Endothelial cell (in vitro differentiated cells): ENCODE measurements at regions not wholly inside any gene's neighbourhood (a gene's known extent, or its start where the extent isn't known, plus 50 kb on each side); places are given as distances from the start of the nearest gene placed in this dataset.
A peak's percentile ranks its signal among the peaks of the same experiment; 100 is the strongest.

Experiments
- DNase-seq: peaks from one replicate; pipeline ENCODE4 v3.0.0; 2021; ENCODE audit warnings: low spot score
- H3K27ac Mint-ChIP-seq: one replicate; pipeline ENCODE4 v1.8.0; 2021; ENCODE audit warnings: mixed read lengths, inconsistent platforms; ENCODE audit not compliant: unreplicated experiment
- H3K27me3 Mint-ChIP-seq: one replicate; pipeline ENCODE4 v1.8.0; 2021; ENCODE audit warnings: mild to moderate bottlenecking, moderate library complexity, mixed read lengths, inconsistent platforms; ENCODE audit not compliant: unreplicated experiment
- H3K36me3 Mint-ChIP-seq: one replicate; pipeline ENCODE4 v1.8.0; 2021; ENCODE audit warnings: mild to moderate bottlenecking, low read depth, mixed read lengths, inconsistent platforms; ENCODE audit not compliant: unreplicated experiment
- H3K4me1 Mint-ChIP-seq: one replicate; pipeline ENCODE4 v1.8.0; 2021; ENCODE audit warnings: mild to moderate bottlenecking, mixed read lengths, inconsistent platforms; ENCODE audit not compliant: unreplicated experiment
- H3K4me3 Mint-ChIP-seq: one replicate; pipeline ENCODE4 v1.8.0; 2021; ENCODE audit warnings: mild to moderate bottlenecking, mixed read lengths, inconsistent platforms; ENCODE audit not compliant: unreplicated experiment
- H3K9me3 Mint-ChIP-seq: one replicate; pipeline ENCODE4 v1.8.0; 2021; ENCODE audit warnings: mixed read lengths, inconsistent platforms; ENCODE audit not compliant: unreplicated experiment
- TF ChIP-seq, protein P1 (sequence below): fragments of 200-600 bp; sonication (generic); IDR thresholded peaks from one replicate; pipeline ENCODE4 v1.5.0; 2021; ENCODE audit warnings: antibody characterized with exemption; ENCODE audit not compliant: unreplicated experiment

DNA sequence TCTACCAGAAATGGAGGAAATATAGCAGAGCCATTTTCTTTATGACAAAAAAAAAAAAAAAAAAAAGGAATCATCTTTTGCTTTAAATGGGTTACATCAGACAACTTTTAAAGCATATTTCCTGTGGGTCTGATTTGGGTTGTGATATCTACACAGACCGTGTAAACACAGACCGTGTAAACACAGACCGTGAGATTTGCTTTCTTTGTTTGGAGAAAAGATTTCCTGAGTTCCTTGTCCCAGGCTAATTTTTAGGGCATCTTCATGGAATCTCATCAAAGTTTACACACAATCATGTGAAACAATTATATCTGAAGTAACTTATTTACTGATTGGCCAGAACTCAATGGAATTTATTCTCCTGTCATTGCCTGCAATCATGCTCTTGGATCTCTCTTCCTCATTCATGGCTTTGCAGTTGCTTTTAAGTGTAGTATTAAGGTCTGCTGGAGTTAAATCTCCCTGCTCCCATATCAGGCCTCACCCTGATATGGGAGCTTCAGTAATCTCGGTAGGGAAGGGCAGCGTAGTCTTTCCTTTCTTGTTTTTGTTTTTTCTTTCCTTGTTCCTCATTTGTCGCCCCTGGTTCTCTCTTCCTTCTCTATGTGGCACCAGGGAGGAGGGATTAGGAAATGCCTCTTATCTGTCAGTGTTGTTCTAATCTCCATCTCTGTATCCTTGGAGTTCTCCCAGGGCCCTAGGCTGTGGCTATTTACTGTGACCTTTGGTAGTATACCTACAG is 248.6 kb upstream of the JADE1 start:
- H3K27ac Mint-ChIP-seq: peak overlapping the region; percentile 61
- no peak for DNase-seq
- H3K4me1 Mint-ChIP-seq: peaks cover 20% of the 10 kb centered on the region
- no peak overlapping the region for H3K4me3 Mint-ChIP-seq
- H3K9me3 Mint-ChIP-seq: no peaks in the 10 kb centered on the region
- H3K36me3 Mint-ChIP-seq: no peaks in the 10 kb centered on the region
- TF ChIP-seq, protein P1, sequence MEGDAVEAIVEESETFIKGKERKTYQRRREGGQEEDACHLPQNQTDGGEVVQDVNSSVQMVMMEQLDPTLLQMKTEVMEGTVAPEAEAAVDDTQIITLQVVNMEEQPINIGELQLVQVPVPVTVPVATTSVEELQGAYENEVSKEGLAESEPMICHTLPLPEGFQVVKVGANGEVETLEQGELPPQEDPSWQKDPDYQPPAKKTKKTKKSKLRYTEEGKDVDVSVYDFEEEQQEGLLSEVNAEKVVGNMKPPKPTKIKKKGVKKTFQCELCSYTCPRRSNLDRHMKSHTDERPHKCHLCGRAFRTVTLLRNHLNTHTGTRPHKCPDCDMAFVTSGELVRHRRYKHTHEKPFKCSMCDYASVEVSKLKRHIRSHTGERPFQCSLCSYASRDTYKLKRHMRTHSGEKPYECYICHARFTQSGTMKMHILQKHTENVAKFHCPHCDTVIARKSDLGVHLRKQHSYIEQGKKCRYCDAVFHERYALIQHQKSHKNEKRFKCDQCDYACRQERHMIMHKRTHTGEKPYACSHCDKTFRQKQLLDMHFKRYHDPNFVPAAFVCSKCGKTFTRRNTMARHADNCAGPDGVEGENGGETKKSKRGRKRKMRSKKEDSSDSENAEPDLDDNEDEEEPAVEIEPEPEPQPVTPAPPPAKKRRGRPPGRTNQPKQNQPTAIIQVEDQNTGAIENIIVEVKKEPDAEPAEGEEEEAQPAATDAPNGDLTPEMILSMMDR: no peak
- H3K27me3 Mint-ChIP-seq: no peaks in the 10 kb centered on the region

GRCh38 chr4:128558896-128559679 is 250.4 kb upstream of the JADE1 start:
- Mint-ChIP-seq H3K36me3 (no peaks in the 10 kb centered on the region), H3K27me3 (no peaks in the 10 kb centered on the region), H3K27ac (no peak overlapping the region), H3K9me3 (no peaks in the 10 kb centered on the region), H3K4me1 (peaks cover 17% of the 10 kb centered on the region), H3K4me3 (no peak overlapping the region)
- TF ChIP-seq, protein P1: no peak
- DNase-seq: no peak

GRCh38 chr4:128556756-128557155 is 252.7 kb upstream of the JADE1 start:
- Mint-ChIP-seq H3K4me1 (peaks cover 20% of the 10 kb centered on the region), H3K36me3 (no peaks in the 10 kb centered on the region), H3K9me3 (no peaks in the 10 kb centered on the region), H3K27ac (no peak overlapping the region), H3K27me3 (no peaks in the 10 kb centered on the region), H3K4me3 (no peak overlapping the region)
- TF ChIP-seq, protein P1: no peak
- DNase-seq: no peak

DNA sequence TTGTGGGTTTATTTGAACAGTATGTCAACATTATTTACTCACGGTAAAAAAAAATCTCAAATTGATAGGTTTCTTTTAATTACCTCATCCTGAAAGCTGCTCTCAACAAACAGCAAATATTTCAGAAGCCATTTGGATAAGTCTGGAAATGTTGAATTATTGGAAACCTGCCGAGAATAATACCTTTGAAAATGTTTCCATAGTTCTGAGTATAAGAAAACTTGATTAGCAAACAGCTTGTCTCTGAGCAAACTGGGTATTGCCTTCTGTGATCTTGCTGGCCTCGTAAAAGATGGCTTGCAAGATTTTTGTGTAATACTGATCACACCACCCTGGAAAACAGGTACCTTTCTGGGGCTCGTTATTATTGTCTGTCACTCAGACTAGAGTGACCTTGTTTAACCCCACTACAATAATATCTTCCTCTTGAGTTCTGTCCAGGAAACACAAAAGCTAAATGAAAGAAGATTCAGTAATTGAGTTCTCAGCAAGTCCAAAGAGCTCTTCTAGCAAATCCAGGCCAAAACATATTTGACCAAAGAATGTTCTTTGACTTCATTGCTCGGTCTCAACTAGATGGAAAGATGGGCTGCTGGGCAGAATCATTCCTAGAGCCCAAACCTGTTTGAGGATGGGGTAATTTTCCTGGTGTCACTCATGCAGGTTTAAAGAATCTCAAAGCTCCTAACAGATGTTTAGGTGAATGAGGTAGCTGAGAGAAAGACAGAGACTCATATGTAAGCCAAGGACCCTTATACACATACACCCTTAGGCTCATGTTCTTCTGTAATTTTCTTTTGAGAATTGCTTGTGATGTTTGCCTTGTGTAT is 255.6 kb upstream of the JADE1 start:
- Mint-ChIP-seq H3K4me3 (no peak overlapping the region), H3K27ac (no peak overlapping the region), H3K36me3 (no peaks in the 10 kb centered on the region), H3K4me1 (peaks cover 5% of the 10 kb centered on the region), H3K9me3 (no peaks in the 10 kb centered on the region), H3K27me3 (no peaks in the 10 kb centered on the region)
- TF ChIP-seq, protein P1: no peak
- no peak for DNase-seq
